ENCODE measurements at regions not wholly inside any gene's neighbourhood (a gene's known extent, or its start where the extent isn't known, plus 50 kb on each side); places are given as distances from the start of the nearest gene placed in this dataset.

DNA sequence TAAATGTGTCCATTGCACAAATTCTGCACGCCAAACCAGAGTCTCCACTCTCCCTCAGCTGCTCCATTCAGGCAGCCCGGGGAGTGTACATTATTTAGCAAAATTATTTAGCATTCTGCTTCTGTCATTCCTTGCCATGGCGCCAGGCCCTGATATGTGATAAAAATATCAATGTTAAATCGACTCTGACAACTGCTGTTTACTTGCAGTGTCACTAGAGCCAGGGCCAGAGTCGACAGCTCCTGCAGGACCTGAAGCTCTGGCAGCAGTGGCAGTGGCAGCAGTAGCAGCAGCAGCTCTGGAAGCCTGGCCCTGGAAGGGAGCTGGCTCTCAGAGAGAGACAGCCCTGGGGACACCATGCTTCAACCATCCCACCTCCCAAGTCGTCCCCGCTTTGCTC is 224.5 kb downstream of the BUD13 start:
- TF ChIP-seq CTCF (conservative IDR thresholded peaks at IDR 0.05 in 1 of 2, IDR thresholded peaks at IDR 0.05 in 1 of 2; ENCODE audit: low read depth in 1 of 2, low read length in 2 of 2) (no peak), EZH2 (IDR thresholded peaks at IDR 0.05; ENCODE audit: low read length, missing control alignments) (no peak)
